Activated CD8-positive, alpha-beta memory T cell treated with anti-CD3 and anti-CD28 coated beads for 48 hours (primary cell): ENCODE measurements at regions not wholly inside any gene's neighbourhood (a gene's known extent, or its start where the extent isn't known, plus 50 kb on each side); places are given as distances from the start of the nearest gene placed in this dataset.

ENCODE experiments used
- DNase-seq, 3 experiments: peaks; one replicate each; pipeline ENCODE4 v3.0.0-alpha.2; 2020; ENCODE audit warnings: low read depth in 2 of 3, low spot score in 2 of 3

- no peak for DNase-seq
Observed at GRCh38 chr6:26149240-26149639, 62.0 kb downstream of the HFE start.

- DNase-seq, result no peak
Observed at GRCh38 chr6:26152226-26153101, 65.2 kb downstream of the HFE start.

- DNase-seq, result no peak
Observed at GRCh38 chr6:26155061-26155930, 68.1 kb downstream of the HFE start.

- peak; percentile 75 to 85 (median 82) for DNase-seq
Observed at GRCh38 chr6:26156105-26156849, 69.0 kb downstream of the HFE start.

- DNase-seq, result peak in 1 of 3 experiments; percentile 63
Observed at GRCh38 chr6:26156850-26157250, 69.6 kb downstream of the HFE start.

- peak in 2 of 3 experiments; percentile 59 to 73 for DNase-seq
Observed at GRCh38 chr6:26157251-26158075, 70.2 kb downstream of the HFE start.

GRCh38 chr6:26158076-26158580, 70.9 kb downstream of the HFE start:
- DNase-seq, result peak; percentile 61 to 68 (median 66)

- no peak for DNase-seq
Observed at GRCh38 chr6:26158581-26159356, 71.5 kb downstream of the HFE start.

GRCh38 chr6:26159357-26160273, 72.4 kb downstream of the HFE start:
- no peak for DNase-seq

GRCh38 chr6:26161322-26161721, 74.1 kb downstream of the HFE start:
- no peak for DNase-seq

GRCh38 chr6:26162399-26162798, 75.2 kb downstream of the HFE start:
- DNase-seq, result no peak

GRCh38 chr6:26163427-26164119, 76.3 kb downstream of the HFE start:
- no peak for DNase-seq

GRCh38 chr6:26164120-26164505, 76.9 kb downstream of the HFE start:
- no peak for DNase-seq

GRCh38 chr6:26165261-26165790, 78.1 kb downstream of the HFE start:
- DNase-seq, result no peak

- DNase-seq, result no peak
Observed at GRCh38 chr6:26170181-26170580, 83.0 kb downstream of the HFE start.

GRCh38 chr6:26170951-26171841, 84.0 kb downstream of the HFE start:
- no peak for DNase-seq

- DNase-seq, result no peak
Observed at GRCh38 chr6:26172608-26172968, 85.4 kb downstream of the HFE start.
